CD4-positive, CD25-positive, alpha-beta regulatory T cell (primary cell): ENCODE measurements at regions not wholly inside any gene's neighbourhood (a gene's known extent, or its start where the extent isn't known, plus 50 kb on each side); places are given as distances from the start of the nearest gene placed in this dataset.

ENCODE experiments used
- ATAC-seq, 2 donors: fragments of 150-1000 bp; cut with Tn5 transposase; one replicate each; pipeline ENCODE4 v1.10.0; 2021; ENCODE audit warnings: low read depth in 2 of 2, moderate number of reproducible peaks in 2 of 2, moderate library complexity in 1 of 2
- DNase-seq, 3 donors: peaks; one replicate each; pipeline versions ENCODE4 v3.0.0 to v3.0.0-alpha.2; 2012 to 2022; ENCODE audit warnings: mixed read lengths in 1 of 3
- H3K27ac ChIP-seq: one replicate; pipeline ENCODE4 v1.7.0; 2013; ENCODE audit warnings: mild to moderate bottlenecking, low read length; ENCODE audit not compliant: insufficient read depth, poor library complexity, severe bottlenecking
- H3K27me3 ChIP-seq: one replicate; pipeline ENCODE4 v1.7.0; 2013; ENCODE audit warnings: low read length; ENCODE audit not compliant: control insufficient read depth, insufficient read depth
- H3K36me3 ChIP-seq: one replicate; pipeline ENCODE4 v1.7.0; 2013; ENCODE audit warnings: mild to moderate bottlenecking, low read length, moderate library complexity; ENCODE audit not compliant: control insufficient read depth, insufficient read depth
- H3K4me1 ChIP-seq: 2 replicates; pipeline ENCODE4 v1.7.0; 2013; ENCODE audit warnings: mild to moderate bottlenecking, low read length; ENCODE audit not compliant: insufficient read depth, control insufficient read depth, poor library complexity, severe bottlenecking
- H3K4me3 ChIP-seq: one replicate; pipeline ENCODE4 v1.7.0; 2013; ENCODE audit warnings: low read depth, mild to moderate bottlenecking, low read length, moderate library complexity
- H3K9me3 ChIP-seq, 2 experiments: 1 replicate in 1 of 2; 2 replicates in 1 of 2; pipeline ENCODE4 v1.7.0; 2013; ENCODE audit warnings: low read length in 2 of 2, mild to moderate bottlenecking in 1 of 2, moderate library complexity in 1 of 2; ENCODE audit not compliant: control insufficient read depth in 2 of 2
- H3K27ac Mint-ChIP-seq, 3 donors: one replicate each; pipeline ENCODE4 v1.8.0; 2020 to 2022; ENCODE audit warnings: mild to moderate bottlenecking in 3 of 3, mixed read lengths in 3 of 3, moderate library complexity in 2 of 3
- H3K27me3 Mint-ChIP-seq: one replicate; pipeline ENCODE4 v1.8.0; 2022; ENCODE audit warnings: mild to moderate bottlenecking, mixed read lengths
- H3K36me3 Mint-ChIP-seq: one replicate; pipeline ENCODE4 v1.8.0; 2020; ENCODE audit warnings: mixed read lengths
- H3K4me1 Mint-ChIP-seq, 4 donors: one replicate each; pipeline ENCODE4 v1.8.0; 2020 to 2022; ENCODE audit warnings: mixed read lengths in 4 of 4, mild to moderate bottlenecking in 1 of 4
- H3K4me3 Mint-ChIP-seq, 4 donors: one replicate each; pipeline ENCODE4 v1.8.0; 2020 to 2022; ENCODE audit warnings: mild to moderate bottlenecking in 4 of 4, mixed read lengths in 4 of 4, moderate library complexity in 3 of 4
- H3K9me3 Mint-ChIP-seq, 7 donors: one replicate each; pipeline ENCODE4 v1.8.0; 2020 to 2022; ENCODE audit warnings: mixed read lengths in 7 of 7, mild to moderate bottlenecking in 3 of 7, moderate library complexity in 2 of 7

- peak; percentile 6 to 64 (median 35) for DNase-seq
- peaks cover 25% of the 10 kb centered on the region for H3K27me3 Mint-ChIP-seq
Measured at GRCh38 chr6:14046476-14047068, 71.0 kb upstream of the CD83 start.

GRCh38 chr6:14047151-14047740, 70.3 kb upstream of the CD83 start:
- H3K4me1 Mint-ChIP-seq: peaks cover 0 to 2% (median 0%) of the 10 kb centered on the region in 4 donors
- H3K4me3 ChIP-seq: no peak overlapping the region
- H3K27me3 Mint-ChIP-seq: peaks cover 27% of the 10 kb centered on the region
- no peak overlapping the region for H3K27ac Mint-ChIP-seq
- H3K27me3 ChIP-seq: peaks cover 5% of the 10 kb centered on the region
- no peak overlapping the region for H3K27ac ChIP-seq
- no peak overlapping the region for H3K4me3 Mint-ChIP-seq
- DNase-seq (no peak), ATAC-seq (no peak)
- no peaks in the 10 kb centered on the region for H3K9me3 ChIP-seq
- H3K4me1 ChIP-seq: no peaks in the 10 kb centered on the region
- no peaks in the 10 kb centered on the region for H3K36me3 Mint-ChIP-seq
- no peaks in the 10 kb centered on the region for H3K9me3 Mint-ChIP-seq
- no peaks in the 10 kb centered on the region for H3K36me3 ChIP-seq

More at GRCh38 chr6:14046476-14047068, 71.0 kb upstream of the CD83 start:
- Histone ChIP-seq H3K27ac (no peak overlapping the region), H3K4me1 (no peaks in the 10 kb centered on the region), H3K36me3 (no peaks in the 10 kb centered on the region), H3K4me3 (no peak overlapping the region), H3K27me3 (peaks cover 6% of the 10 kb centered on the region), H3K9me3 (no peaks in the 10 kb centered on the region)
- Mint-ChIP-seq H3K27ac (no peak overlapping the region), H3K36me3 (no peaks in the 10 kb centered on the region), H3K4me1 (peaks cover 0 to 2% (median 0%) of the 10 kb centered on the region in 4 donors), H3K4me3 (no peak overlapping the region), H3K9me3 (no peaks in the 10 kb centered on the region)
- peak; percentile 58 to 61 for ATAC-seq

- Histone ChIP-seq H3K4me1 (no peaks in the 10 kb centered on the region), H3K9me3 (no peaks in the 10 kb centered on the region), H3K4me3 (no peak overlapping the region), H3K27me3 (peaks cover 5% of the 10 kb centered on the region), H3K27ac (no peak overlapping the region), H3K36me3 (no peaks in the 10 kb centered on the region)
- no peak overlapping the region for H3K4me3 Mint-ChIP-seq
- DNase-seq: no peak
- no peak overlapping the region for H3K27ac Mint-ChIP-seq
- no peak for ATAC-seq
- peaks cover 0 to 2% (median 0%) of the 10 kb centered on the region in 4 donors for H3K4me1 Mint-ChIP-seq
- no peaks in the 10 kb centered on the region for H3K9me3 Mint-ChIP-seq
- no peaks in the 10 kb centered on the region for H3K36me3 Mint-ChIP-seq
- H3K27me3 Mint-ChIP-seq: peaks cover 20% of the 10 kb centered on the region
Measured at GRCh38 chr6:14048837-14049236, 68.7 kb upstream of the CD83 start.

GRCh38 chr6:14051355-14051754, 66.2 kb upstream of the CD83 start:
- no peak for ATAC-seq
- no peak overlapping the region for H3K27ac Mint-ChIP-seq
- no peaks in the 10 kb centered on the region for H3K9me3 Mint-ChIP-seq

GRCh38 chr6:14053811-14054210, 63.8 kb upstream of the CD83 start:
- Mint-ChIP-seq H3K36me3 (no peaks in the 10 kb centered on the region), H3K9me3 (peaks cover 0 to 3% (median 0%) of the 10 kb centered on the region in 7 donors), H3K4me3 (no peak overlapping the region), H3K27me3 (peaks cover 47% of the 10 kb centered on the region), H3K27ac (no peak overlapping the region), H3K4me1 (no peaks in the 10 kb centered on the region)
- no peak overlapping the region for H3K27ac ChIP-seq
- ATAC-seq (no peak), DNase-seq (no peak)
- no peaks in the 10 kb centered on the region for H3K9me3 ChIP-seq
- H3K4me1 ChIP-seq: no peaks in the 10 kb centered on the region
- peaks cover 10% of the 10 kb centered on the region for H3K27me3 ChIP-seq
- H3K36me3 ChIP-seq: no peaks in the 10 kb centered on the region
- H3K4me3 ChIP-seq: no peak overlapping the region

More at GRCh38 chr6:14051355-14051754, 66.2 kb upstream of the CD83 start:
- no peak for DNase-seq
- Histone ChIP-seq H3K36me3 (no peaks in the 10 kb centered on the region), H3K9me3 (no peaks in the 10 kb centered on the region), H3K27me3 (peaks cover 5% of the 10 kb centered on the region), H3K27ac (no peak overlapping the region), H3K4me1 (no peaks in the 10 kb centered on the region), H3K4me3 (no peak overlapping the region)
- H3K27me3 Mint-ChIP-seq: peaks cover 36% of the 10 kb centered on the region
- peaks cover 0 to 1% (median 0%) of the 10 kb centered on the region in 4 donors for H3K4me1 Mint-ChIP-seq
- H3K36me3 Mint-ChIP-seq: no peaks in the 10 kb centered on the region
- H3K4me3 Mint-ChIP-seq: no peak overlapping the region

- H3K4me1 Mint-ChIP-seq: no peaks in the 10 kb centered on the region
- no peak for DNase-seq
- H3K36me3 Mint-ChIP-seq: no peaks in the 10 kb centered on the region
- Histone ChIP-seq H3K4me3 (no peak overlapping the region), H3K4me1 (no peaks in the 10 kb centered on the region), H3K27ac (no peak overlapping the region), H3K36me3 (no peaks in the 10 kb centered on the region), H3K27me3 (peaks cover 20% of the 10 kb centered on the region), H3K9me3 (no peaks in the 10 kb centered on the region)
- no peak overlapping the region for H3K4me3 Mint-ChIP-seq
- peaks cover 0 to 3% (median 0%) of the 10 kb centered on the region in 7 donors for H3K9me3 Mint-ChIP-seq
- ATAC-seq: no peak
- H3K27ac Mint-ChIP-seq: no peak overlapping the region
- H3K27me3 Mint-ChIP-seq: peaks cover 52% of the 10 kb centered on the region
Measured at GRCh38 chr6:14055541-14055940, 62.0 kb upstream of the CD83 start.

GRCh38 chr6:14058029-14058695, 59.4 kb upstream of the CD83 start:
- Mint-ChIP-seq H3K4me1 (no peaks in the 10 kb centered on the region), H3K36me3 (no peaks in the 10 kb centered on the region), H3K9me3 (peaks cover 0 to 10% (median 2%) of the 10 kb centered on the region in 7 donors), H3K4me3 (no peak overlapping the region), H3K27ac (no peak overlapping the region), H3K27me3 (peaks cover 69% of the 10 kb centered on the region)
- Histone ChIP-seq H3K4me1 (no peaks in the 10 kb centered on the region), H3K27ac (no peak overlapping the region), H3K4me3 (no peak overlapping the region), H3K36me3 (no peaks in the 10 kb centered on the region), H3K9me3 (peaks cover 0 to 4% of the 10 kb centered on the region in 2 experiments), H3K27me3 (peaks cover 39% of the 10 kb centered on the region)
- no peak for ATAC-seq
- DNase-seq: no peak
